ENCODE measurements at regions not wholly inside any gene's neighbourhood (a gene's known extent, or its start where the extent isn't known, plus 50 kb on each side); places are given as distances from the start of the nearest gene placed in this dataset.

DNA sequence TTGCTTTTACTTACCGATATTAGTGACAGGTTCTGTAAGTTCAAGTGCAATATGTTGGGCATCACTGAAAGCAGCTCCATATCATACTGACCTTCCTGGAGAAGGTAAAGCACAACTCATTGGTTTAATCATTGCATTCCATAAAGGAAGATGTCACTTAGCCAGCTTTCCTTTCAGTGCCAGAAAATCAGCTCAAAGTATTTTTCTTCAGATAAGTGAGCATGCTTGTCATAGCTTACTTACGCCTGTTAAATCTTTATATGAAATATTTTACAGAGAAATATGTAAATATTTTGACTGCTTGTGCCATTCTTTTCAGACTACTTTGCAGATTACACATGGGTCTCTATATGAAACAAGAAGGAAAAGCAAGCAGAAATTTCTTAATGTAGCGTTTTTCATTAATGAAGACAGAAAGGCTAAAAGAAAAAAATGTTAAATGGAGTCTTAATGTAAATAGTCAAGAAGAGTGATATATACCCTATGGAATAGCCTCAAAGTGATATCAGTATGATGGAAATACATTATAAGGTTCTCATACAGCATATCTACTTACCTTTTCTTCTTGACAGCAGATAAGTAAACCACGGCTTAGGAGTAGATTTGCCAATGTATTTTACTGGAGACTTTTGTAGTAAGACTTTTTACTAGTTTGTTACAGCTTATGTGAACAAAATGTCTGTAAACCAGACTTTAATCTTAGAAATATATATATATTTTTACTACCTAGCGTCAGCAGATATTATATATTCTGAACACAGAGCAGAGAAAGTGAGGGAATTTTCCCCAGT is 649.7 kb downstream of the METTL15 start:
- DNase-seq (ENCODE audit: low read depth), result no peak

DNA sequence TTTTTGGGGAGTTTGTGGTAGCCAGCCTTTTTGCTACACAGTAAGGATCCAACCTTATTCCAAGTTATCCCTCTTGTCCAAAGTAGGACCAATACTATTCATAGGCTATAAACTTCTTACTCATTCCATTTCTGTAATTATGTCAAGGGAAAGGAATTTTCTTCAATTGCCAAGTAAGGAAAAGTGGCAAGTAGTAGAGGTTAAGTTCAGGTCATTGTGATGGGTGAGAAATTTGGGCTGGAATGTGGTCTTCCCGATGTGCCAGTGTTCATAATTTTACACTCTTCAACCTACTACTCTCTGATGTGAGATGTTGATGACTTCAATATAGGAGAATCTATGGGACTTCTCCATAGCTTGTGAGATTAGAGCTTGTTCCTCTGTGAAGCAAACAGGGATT is 648.8 kb downstream of the METTL15 start:
- DNase-seq (ENCODE audit: low read depth), result peak; percentile 59

DNA sequence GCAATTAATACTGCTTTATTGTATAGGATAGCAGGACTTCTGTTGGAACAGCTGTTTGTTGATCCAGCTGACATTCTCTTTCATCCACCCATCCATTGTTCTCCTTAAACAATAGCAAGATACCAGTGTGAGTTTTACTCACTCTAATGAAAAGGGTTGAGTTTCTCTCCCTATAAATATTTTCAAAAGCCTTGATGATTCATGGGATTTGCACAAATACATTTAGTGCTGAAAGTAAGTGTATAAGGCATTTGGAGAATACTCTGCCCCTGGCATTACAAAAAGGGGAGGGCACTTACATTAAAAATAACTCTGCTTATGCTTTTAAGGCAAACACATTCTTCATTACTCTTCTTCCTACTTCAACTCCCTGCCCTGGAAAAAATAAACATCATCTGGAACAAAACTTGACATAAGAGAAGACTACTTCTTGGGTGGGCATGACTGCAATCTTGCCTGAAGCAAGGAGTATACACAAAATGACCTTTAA is 634.9 kb downstream of the METTL15 start:
- no peak for DNase-seq (ENCODE audit: low read depth)

DNA sequence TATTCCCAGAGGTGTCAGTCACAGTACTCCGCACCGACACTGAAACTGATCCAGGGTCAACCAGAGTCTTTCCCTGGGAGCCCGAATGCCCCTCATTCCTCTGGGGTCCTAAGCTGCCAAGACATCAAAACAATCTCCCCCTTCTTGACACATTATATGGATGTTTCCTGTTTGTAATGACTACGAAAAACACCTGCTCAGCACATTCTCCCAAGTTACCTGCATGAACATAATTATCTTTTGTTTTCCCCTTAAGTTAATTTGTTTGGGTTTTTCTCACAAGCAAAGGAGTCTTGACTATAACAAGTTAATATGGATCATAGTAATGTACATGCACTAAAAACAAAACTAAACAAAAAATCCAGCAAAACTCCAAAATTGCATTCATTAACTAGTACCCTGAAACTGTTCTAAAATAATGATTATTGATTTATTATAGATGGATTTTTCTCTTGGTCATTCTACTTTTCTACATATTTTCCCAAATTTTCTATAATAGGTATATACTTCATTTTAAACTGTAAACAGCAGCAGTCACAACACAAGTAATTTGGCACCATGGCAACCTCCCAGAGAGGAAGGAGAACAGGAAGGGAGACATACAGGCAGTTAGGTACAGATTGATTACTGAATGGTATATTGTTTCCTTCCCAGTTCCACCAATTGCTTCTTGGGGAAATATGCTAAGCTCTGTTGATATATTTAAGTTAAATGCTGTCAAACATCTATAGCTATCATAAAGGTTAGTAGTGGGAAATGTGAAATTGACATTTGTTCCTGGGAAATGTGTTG is 631.5 kb downstream of the METTL15 start:
- no peak for DNase-seq (ENCODE audit: low read depth)

DNA sequence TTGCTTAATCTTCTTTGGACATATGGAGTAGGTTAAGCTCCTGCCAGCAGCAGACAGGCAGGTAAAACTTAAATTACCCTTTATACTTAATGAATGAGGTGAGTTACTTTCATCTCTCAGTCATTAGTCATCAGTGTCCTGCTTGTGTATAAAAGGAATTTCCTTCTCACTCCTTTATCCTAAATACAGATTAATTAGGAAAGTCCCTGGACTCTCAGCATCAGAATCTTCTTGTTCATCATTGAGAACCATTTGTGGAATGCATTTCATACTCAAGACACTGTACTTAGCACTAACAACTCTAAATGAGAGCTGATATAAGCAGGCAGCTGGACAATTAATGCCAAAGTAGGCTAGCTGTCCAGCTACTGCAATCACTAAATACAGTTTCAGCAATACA is 630.4 kb downstream of the METTL15 start:
- DNase-seq (ENCODE audit: low read depth), result no peak

GRCh38 chr11:28736256-28736655 is 628.1 kb downstream of the METTL15 start:
- DNase-seq (ENCODE audit: low read depth), result no peak

DNA sequence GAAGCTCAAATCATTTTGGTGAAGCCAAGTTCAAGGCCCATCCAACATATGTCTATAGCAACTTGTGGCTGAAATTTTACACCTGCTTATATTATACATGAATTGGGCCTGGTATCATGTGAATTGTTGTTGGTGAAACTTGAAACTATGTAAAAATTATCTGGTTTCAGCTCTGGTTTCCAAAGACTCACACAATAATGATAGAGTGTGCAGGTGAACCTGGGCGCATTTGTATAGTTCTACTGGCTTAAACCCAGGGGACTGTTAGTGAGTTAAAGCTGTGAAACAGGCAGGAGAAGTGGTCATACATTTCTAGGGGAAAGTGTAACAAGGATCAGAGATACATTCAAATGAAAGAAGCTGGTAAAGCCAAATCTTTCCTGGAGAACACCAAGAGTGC is 627.3 kb downstream of the METTL15 start:
- DNase-seq (ENCODE audit: low read depth), result no peak

DNA sequence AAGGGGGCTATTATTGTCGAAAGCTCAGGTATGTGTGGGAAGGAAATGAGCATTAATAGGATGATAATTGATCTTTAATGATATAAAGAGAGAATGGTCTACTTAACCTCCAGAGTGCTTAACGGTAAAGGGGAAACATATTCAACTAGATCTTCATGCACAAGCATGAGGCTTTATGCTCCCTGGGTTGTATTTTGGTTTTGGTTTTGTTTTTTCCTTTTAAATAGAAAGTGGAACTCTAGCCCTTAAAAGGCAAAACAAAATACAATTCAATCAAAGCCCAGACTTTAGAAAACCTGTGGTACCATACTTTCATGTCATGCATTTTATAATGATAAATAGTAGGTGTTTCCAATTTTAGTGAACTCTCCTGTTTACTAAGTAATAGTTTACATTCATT is 622.7 kb downstream of the METTL15 start:
- no peak for DNase-seq (ENCODE audit: low read depth)

DNA sequence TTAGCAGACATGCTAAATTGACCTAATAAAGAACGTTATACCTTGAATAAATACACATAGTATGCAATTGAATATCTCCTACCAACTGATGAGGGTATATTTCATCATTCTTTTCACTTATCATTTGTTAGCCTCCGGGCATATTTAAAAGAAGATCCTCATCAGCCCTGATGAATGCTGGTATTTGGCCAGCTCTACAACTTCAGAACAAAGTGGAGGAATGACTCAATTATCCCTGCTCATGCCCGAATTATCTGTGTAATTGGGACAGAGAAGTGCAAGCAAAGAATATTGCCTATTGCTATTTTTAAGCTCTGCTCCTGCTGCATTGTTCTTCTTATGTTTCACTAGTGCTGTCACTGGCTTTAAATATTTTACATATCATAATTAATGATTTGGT is 622.1 kb downstream of the METTL15 start:
- no peak for DNase-seq (ENCODE audit: low read depth)

DNA sequence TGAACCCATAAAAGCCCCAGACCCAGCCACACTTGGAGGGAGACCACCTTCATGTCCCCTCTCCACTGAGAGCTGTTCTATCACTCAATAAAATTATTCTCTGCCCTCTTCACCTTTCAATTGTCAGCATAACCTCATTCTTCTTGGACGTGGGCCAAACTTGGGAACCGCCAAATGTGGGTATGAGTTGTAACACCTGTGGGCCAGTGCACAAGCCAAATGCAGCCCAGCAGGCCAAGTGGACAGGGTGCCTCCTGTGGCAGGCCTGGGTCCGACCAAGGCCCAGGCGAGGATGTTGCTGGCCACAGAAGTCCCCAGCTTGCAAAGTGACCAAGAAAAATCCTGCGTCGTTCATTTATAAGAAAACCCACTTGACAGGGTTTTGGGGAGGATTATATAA is 621.2 kb downstream of the METTL15 start:
- DNase-seq (ENCODE audit: low read depth), result peak; percentile 9

DNA sequence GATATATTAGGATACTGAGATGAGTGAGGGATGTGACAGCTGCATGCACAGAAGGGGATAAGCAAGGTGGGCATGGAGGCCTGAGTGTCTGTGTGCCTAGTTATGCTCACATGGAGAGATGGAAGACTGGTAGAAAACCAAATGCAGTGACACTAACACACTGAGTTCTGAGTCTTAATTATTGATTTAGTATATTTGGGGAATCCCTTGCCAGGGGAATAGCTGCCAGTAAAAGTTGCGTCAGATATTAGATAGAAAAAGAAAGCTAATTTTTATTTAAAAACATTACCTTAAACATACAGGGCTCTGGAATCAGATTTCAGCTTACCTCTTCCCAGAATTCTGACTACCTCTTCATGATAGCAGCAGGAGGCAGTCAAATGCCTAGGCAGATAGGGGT is 620.5 kb downstream of the METTL15 start:
- no peak for DNase-seq (ENCODE audit: low read depth)

- DNase-seq (ENCODE audit: low read depth), result no peak
Measured at GRCh38 chr11:28727254-28727653, 619.1 kb downstream of the METTL15 start.

DNA sequence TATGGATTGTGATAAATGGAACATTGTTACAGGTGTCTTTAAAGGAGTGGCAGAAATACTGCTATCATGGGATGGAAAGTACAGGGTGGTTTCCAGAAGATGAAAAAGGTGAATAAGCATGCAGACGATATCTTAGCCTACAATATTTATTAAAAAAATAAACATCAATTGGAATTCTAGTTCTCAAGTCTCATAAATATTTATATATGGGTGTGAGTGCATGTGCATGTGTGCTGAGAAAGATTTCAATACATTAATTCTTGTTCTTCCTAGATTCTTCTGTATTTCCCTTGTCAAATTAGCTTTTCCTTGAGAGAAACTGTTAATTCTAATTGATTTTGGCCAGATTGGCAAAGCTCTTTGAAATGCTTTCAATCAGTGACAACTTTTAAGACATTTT is 618.2 kb downstream of the METTL15 start:
- DNase-seq (ENCODE audit: low read depth), result no peak

- DNase-seq (ENCODE audit: low read depth), result no peak
Measured at GRCh38 chr11:28715726-28716125, 607.5 kb downstream of the METTL15 start.

DNA sequence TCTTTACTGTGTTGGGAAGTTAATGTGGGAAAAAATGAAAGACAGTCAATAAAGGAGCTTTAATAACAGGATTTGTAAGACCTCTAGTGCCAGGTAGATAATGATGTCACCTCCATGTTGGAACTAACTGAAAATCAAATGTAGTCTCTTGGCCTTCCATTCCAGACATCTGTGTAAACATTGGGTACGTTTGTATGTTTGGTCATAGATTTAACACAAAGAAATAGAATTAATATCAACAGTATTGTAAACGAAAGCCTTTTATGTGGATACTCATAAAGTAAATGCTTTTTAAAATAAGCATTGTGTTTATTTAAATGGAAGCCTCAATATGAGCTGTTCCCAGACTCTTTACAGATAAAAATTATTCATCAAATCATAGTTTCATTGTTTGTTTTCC is 605.7 kb downstream of the METTL15 start:
- no peak for DNase-seq (ENCODE audit: low read depth)

DNA sequence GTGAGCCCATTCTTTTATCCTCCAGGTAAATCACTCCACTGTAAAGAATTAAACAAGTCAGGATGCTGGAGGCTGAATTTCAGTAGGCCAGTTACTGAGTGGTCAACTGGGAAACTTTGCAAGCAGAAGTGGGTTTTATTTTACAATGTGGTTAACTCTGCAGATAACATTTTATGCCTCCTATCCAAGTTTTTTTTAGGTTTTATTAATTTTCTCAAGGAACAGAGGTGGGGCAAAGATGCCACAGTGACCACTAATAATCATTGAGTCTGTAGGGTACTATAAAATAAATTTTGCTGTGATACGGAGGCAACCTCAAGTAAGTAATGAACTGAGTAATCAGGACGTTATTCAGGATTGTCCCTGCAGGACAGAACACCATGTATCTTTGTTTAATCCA is 599.9 kb downstream of the METTL15 start:
- DNase-seq (ENCODE audit: low read depth), result no peak

- DNase-seq (ENCODE audit: low read depth), result no peak
Measured at GRCh38 chr11:28704801-28705200, 596.6 kb downstream of the METTL15 start.

- no peak for DNase-seq (ENCODE audit: low read depth)
Measured at GRCh38 chr11:28703371-28703770, 595.2 kb downstream of the METTL15 start.

- DNase-seq (ENCODE audit: low read depth), result no peak
Measured at GRCh38 chr11:28702871-28703270, 594.7 kb downstream of the METTL15 start.

GRCh38 chr11:28702450-28702790 is 594.2 kb downstream of the METTL15 start:
- DNase-seq (ENCODE audit: low read depth), result no peak

DNA sequence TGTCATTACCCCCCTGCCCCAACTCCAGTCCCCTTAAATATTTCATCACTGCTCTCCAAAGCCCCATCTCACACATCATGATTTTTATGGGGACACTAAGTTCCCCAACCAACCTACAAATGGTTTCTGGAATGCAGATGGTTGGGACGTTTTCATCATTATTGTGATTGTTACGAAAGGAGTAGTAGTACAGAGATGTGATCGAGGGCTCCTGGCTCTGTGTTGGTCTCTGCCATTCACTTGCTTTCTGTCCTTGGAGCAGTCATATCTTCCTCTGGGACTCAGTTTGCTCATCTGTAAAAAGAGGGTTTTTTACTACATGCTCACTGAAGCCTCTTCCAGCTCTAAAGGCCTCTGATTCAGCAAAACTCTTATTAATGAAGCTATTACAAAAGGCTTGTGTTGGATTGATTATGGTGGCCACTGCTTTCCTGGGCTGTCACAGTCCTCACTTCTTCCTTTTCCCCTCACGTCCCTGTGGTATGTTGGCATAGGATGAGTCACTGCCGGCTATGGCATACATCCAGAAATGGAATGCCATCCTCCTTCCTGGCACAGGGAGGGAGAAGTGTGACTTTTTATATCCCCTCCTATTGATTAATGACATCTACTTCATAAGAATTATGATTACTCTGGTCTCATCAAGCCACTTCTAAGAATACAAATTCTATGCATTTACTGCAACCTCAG is 593.7 kb downstream of the METTL15 start:
- DNase-seq (ENCODE audit: low read depth), result peak; percentile 61

GRCh38 chr11:28699701-28700100 is 591.5 kb downstream of the METTL15 start:
- DNase-seq (ENCODE audit: low read depth), result peak; percentile 40
